NCI-H1930 (cell line): ENCODE measurements at regions not wholly inside any gene's neighbourhood (a gene's known extent, or its start where the extent isn't known, plus 50 kb on each side); places are given as distances from the start of the nearest gene placed in this dataset.
A peak's percentile ranks its signal among the peaks of the same experiment; 100 is the strongest.

Experiments
- DNase-seq, 2 experiments: peaks; one replicate each; lab custom pipeline; 2025; lab: John Stamatoyannopoulos, UW

DNA sequence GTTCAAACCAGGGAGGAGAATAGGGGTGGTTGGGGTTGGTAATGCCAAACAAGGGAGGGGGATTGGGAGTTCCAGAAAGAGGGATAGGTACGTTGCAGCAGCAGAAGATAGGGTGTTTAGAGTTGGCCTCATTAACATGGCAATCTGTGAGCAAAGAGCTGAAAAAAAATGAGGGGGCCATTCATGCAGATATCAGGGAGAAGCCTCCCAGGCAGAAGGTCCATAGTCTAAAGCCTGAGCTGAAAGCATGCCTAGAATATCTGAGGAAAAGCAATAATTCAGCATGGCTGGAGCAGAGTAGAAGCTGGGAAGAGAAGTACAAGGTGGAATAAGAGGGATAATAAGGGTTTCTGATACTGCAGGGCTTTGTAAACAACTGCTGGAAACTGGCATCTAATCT, 550.9 kb upstream of the LCORL start:
- DNase-seq: no peak

DNA sequence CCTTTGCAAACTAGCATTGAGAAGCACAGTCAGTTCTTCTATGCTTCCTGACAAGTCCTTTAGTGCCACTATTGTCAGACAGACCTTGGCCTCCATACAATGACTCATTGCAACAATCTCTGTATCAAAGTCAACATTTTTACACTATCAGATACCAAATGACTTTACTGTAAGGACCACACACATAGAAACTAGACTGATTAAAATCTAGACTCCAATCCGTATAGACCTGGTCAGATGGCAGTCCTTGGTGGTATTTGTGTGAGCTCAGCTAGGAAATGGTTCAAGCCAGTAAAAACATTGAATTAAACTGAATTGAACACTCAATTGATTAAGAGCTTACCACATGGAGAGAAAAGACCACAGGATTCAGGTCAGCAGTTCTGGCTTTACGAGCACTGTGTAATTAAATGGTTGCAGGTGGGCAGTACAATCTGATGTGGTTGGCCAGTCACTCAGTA, 549.8 kb upstream of the LCORL start:
- no peak for DNase-seq

GRCh38 chr4:18570370-18570769, 548.8 kb upstream of the LCORL start:
- no peak for DNase-seq

DNA sequence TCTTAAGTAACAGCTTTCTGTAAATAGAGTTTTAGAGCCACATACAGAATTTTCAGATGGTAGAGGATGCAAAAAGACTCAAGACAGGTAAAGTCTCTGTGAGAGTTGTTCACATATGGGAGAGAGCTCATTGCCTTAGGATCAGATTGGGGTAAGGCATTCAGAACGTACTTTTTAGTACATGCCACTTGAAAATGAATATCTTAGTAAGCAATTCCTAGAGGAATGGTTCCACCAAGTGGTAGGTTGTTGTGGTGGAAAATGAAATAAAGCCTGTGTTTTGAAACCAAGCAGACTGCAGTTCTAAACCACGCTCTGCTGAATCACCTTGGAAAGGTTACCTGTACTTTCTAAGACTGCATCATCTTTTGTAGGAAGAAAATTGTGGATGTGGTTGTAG, 547.0 kb upstream of the LCORL start:
- DNase-seq: no peak

DNA sequence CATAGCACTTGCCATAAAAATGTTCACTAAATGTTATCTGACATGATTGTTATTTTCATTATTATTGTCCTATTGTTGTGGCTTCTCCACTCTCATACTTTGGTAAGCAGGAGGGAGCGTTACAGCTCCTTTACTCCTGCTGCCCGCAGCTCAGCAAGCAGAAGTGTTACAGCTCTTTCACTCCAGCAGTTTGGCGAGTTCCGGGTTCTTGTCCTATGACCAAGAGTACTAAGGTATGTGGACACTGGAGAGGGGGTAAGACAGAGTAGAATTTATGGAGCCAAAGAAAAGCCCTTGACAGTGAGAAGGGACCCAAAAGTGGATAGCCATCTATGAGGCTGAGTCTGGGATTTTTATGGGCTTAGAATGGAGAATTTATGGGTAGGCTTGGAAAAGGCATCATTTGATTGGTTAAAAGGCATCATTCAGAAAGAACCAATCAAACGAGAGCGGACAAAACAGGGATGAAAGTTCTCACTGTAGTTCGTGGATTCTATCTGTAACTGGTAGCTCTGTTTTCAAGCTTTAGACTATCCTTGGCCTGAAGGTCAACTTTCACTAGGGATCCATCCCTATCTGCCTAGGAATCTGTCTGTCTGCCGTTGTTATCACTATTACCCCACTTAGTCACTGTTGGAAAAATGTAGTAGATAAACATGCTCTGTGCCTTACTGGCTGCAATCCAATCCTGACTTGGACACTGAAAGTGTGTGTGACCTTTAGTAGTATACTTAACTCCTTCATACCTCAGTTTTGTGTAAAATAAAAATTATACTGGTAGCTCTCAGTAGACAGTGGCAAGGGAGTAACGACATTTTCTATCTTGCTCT, 545.6 kb upstream of the LCORL start:
- DNase-seq: no peak

DNA sequence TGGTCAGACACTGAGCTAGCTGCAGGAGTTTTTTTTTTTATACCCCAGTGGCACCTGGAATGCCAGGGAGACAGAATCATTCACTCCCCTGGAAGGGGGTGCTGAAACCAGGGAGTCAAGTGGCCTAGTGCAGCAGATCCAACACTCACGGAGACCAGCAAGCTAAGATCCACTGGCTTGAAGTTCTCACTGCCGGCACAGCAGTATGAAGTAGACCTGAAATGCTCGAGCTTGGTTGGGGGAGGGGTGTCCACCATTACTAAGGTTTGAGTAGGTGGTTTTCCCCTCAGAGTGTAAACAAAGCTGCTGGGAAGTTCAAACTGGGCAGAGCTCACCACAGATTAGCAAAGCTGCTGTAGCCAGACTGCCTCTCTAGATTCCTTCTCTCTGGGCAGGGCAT, 537.9 kb upstream of the LCORL start:
- DNase-seq: no peak

- no peak for DNase-seq
These were observed 534.8 kb upstream of the LCORL start for GRCh38 chr4:18556402-18556801.

- DNase-seq: no peak
These were observed 518.8 kb upstream of the LCORL start for GRCh38 chr4:18540349-18540748.

DNA sequence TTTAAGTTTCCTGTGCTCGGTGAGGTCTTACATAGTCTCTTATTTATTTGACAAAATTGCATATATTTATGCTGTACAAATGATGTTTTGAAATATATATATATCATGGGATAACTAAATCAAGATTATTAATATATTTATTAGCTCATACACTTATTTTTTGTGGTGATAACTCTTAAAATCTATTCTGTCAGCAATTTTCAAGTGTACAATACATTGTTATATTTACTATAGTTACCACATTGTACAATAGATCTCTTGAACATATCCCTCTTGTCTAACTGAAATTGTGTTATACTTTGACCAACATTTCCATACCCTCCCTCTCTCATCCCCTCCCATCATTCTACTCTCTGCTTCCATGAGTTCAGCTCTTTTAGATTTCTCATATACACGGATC, 516.6 kb upstream of the LCORL start:
- DNase-seq: no peak

DNA sequence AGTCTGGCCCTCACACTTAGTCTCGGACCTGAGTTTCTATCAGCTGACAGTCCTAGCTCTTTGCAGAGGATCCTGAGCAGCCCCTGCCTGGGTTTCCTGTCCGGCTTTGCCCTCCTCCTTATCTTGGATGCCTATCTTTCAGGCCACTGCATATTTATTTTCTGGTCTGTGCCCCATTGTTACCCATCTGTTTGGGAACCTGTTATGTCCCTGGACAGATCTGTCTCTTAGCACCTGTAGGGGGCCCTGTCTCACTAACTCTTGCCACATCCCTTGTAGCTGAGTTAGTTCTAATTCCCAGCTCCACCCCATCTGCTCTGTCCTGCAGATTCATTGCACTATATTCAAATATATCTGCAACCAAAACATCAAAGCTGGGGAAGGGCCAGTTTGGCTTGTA, 514.9 kb upstream of the LCORL start:
- DNase-seq: no peak

DNA sequence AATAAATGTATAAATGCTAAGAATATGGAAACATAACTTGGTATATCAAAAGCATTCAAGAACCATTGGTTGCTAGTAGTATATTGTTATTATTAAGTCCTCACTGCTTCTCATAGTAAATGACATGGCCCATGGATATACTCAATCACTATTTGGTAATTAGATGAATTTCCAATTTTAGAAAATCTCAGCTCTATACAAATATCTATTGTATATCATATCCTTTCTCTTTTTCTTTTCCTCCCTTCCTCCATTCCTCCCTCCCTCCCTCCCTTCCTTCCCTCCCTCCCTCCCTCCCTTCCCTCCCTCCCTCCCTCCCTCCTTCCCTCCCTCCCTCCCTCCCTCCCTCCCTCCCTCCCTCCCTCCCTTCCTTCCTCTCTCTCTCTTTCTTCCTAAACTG, 514.4 kb upstream of the LCORL start:
- no peak for DNase-seq

- no peak for DNase-seq
These were observed 511.8 kb upstream of the LCORL start for GRCh38 chr4:18533262-18533775.

DNA sequence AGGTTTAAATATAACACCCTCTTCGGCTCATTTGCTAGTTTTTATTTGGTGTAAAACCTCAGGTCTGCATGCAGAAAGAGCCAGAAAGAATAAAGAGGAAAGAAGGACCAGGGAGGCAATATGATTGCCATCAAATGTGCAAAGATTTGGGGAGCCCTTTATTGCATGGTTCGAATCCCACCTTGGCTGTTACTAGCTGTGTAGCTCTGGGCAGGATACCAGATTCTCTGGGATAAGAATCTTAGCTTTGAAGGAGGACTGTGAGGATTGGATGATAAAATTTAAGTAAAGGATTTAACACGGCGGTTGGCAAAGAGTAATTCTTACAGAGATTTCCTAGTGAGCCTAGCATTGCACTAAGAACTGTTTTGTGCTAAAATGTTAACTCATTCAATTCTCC, 510.2 kb upstream of the LCORL start:
- no peak for DNase-seq

DNA sequence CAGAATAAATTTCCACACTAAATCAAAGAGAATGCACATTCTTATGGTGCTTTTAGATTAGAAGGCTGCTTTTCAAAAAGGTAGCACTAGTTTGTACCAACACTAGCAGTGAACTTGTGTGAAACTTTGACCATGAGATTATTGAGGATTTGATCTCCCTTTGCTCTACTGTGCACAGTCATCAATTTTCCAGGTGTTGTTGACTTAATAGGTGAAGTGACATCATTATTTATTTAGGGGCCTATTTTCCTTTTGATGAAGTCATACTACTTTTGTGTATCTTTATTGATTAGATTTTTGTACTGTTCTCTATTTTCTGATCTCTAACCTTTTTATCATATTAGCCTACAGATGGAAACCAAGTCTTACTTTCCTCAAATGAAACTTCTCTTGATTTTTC, 507.9 kb upstream of the LCORL start:
- no peak for DNase-seq

GRCh38 chr4:18524667-18525066, 503.1 kb upstream of the LCORL start:
- DNase-seq: no peak

DNA sequence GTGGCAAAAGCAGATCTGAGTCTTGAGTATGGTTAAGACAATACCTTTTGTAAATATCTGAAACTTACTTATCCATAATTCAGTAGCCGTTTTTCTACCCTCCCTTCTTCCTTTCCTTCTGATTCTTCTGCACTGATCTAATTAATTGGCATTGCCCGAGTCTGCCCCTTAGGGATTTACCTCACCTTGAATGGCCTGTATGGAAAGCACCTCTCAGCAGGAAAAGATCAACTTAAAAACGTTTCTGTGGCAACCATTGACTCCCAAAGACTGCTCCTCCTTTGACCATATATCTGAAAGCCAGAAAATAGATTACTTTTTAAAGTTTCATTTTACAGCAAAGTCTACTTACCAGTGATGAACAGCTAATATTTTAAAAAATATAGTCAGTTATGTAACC, 496.5 kb upstream of the LCORL start:
- peak in 1 of 2 experiments; percentile 24 for DNase-seq

- DNase-seq: no peak
These were observed 492.3 kb upstream of the LCORL start for GRCh38 chr4:18513861-18514260.

- no peak for DNase-seq
These were observed 491.2 kb upstream of the LCORL start for GRCh38 chr4:18512718-18513117.

DNA sequence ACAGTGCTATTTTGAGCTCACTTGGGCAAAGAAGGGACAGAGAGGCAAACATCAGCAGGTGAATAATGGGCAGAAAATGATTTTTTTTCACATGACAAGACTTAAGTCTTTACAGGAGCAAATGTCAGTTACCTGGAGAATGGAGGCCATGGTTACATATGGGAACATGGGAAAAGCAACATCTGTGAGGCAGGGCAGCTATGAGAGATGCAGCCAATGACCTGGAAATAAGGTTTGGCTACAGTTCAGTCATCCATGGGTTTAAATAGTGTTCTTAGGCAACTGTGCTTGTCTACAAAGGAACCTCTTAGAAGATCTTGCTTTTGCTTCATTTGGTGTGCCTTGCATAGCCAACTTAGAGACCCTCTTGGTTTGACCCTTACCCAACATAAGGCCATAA, 490.2 kb upstream of the LCORL start:
- DNase-seq: no peak

GRCh38 chr4:18508786-18509185, 487.2 kb upstream of the LCORL start:
- no peak for DNase-seq

DNA sequence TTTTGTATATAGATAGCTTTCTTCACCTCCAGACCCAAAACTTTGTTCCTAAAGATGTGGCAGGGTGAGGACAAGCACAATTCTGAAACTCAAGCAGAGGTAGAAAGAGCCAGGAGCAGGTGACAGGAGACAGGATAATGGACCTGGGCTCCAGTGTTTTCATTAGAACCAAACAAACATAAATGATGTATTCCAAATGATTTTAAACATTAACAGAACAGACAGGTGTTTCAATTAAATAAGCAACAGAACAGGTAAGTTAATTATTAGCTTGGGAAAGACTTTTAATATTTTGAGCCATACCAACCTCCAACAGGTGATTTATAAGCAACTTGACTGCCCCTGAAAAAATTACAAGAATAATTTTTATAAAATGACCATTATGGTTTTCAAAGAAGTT, 459.4 kb upstream of the LCORL start:
- no peak for DNase-seq

DNA sequence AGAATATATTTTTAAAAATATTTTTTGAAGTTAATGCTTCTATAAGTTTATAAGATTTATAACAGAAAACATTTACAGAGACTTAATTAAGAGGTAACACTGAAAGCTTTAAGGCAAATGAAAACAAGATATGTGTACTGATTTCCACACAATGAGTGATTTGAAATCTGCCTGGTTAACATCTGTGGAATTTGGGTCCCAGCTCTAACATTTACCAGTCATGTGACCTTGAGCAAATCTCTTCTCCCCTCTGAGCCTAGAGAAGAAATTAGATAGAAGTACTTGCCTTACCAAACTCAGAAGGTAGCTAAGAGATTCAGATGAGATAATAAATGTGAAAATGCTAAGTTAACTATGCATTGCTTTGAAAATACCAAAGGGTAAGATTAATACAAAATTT, 458.8 kb upstream of the LCORL start:
- no peak for DNase-seq

GRCh38 chr4:18479825-18480224, 458.3 kb upstream of the LCORL start:
- no peak for DNase-seq

DNA sequence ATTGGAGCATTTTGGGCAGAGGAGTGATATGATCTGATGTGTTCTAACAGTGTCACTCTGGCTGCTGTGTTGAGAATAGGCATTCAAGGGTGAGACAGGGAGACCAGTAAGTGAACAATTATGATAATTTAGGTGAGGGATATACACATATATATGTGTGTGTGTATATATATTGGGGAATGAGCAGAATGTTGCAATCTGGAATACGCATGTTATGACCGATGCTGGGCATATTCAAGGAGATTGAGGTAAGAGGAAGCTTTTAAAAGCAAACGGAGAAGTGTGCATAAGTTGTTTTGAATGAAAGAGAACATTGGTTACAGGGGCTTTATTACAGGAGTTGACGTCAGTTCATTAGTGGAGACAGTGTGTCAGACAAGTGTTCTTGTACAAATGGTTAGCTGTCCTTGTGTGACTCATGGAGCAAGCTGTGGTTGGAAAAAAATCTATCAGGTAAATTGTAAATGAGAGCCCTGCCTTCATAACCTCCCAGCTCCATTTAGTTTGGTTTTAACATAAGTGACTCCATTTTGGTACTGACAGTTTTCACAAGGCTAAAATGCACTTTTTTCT, 442.5 kb upstream of the LCORL start:
- DNase-seq: no peak
